Karpas-422 (cell line): ENCODE measurements at regions not wholly inside any gene's neighbourhood (a gene's known extent, or its start where the extent isn't known, plus 50 kb on each side); places are given as distances from the start of the nearest gene placed in this dataset.
"Not testable (repeated sequence)": the region's sequence is repeated elsewhere in the genome, so short reads cannot be mapped to it uniquely, and the experiment has no call there.

Source experiments
- DNase-seq: peaks from one replicate; pipeline ENCODE4 v3.0.0-alpha.2; 2015
- H2AFZ ChIP-seq: fragments of 200-600 bp; sonication (generic); 2 replicates; pipeline ENCODE4 v1.6.1; 2014; ENCODE audit warnings: antibody characterized with exemption, low read length, mixed read lengths
- H3K27ac ChIP-seq: fragments of 200-600 bp; sonication (generic); 2 replicates; pipeline ENCODE4 v1.5.1; 2014; ENCODE audit warnings: mild to moderate bottlenecking, low read length, moderate library complexity
- H3K27me3 ChIP-seq: fragments of 200-600 bp; sonication (generic); 2 replicates; pipeline ENCODE4 v1.6.1; 2014; ENCODE audit warnings: low read length, mixed read lengths
- H3K36me3 ChIP-seq: fragments of 200-600 bp; sonication (generic); 2 replicates; pipeline ENCODE4 v1.6.1; 2014; ENCODE audit warnings: low read length, mixed read lengths; ENCODE audit not compliant: insufficient read depth
- H3K4me1 ChIP-seq: fragments of 200-600 bp; sonication (generic); 2 replicates; pipeline ENCODE4 v1.6.1; 2014; ENCODE audit warnings: mild to moderate bottlenecking, low read length, mixed read lengths
- H3K4me2 ChIP-seq: fragments of 200-600 bp; sonication (generic); 2 replicates; pipeline ENCODE4 v1.6.1; 2014; ENCODE audit warnings: low read length, low read depth, mild to moderate bottlenecking; ENCODE audit not compliant: poor library complexity, severe bottlenecking
- H3K4me3 ChIP-seq: fragments of 200-600 bp; sonication (generic); 2 replicates; pipeline ENCODE4 v1.5.1; 2014; ENCODE audit warnings: mild to moderate bottlenecking, antibody characterized with exemption, low read length, mixed read lengths
- H3K79me2 ChIP-seq: fragments of 200-600 bp; sonication (generic); 2 replicates; pipeline ENCODE4 v1.6.1; 2014; ENCODE audit warnings: mild to moderate bottlenecking, low read length, mixed read lengths
- H3K9ac ChIP-seq: fragments of 200-600 bp; sonication (generic); 2 replicates; pipeline ENCODE4 v1.6.0; 2014; ENCODE audit warnings: low read length
- H3K9me2 ChIP-seq: fragments of 200-600 bp; sonication (generic), shearing (Covaris generic); replicated peaks from 2 replicates; pipeline ENCODE4 v1.6.0; 2014; ENCODE audit warnings: mild to moderate bottlenecking, low read length, moderate library complexity; ENCODE audit not compliant: insufficient read depth
- H3K9me3 ChIP-seq: fragments of 300-700, 200-600 bp; sonication (generic); 2 replicates; pipeline ENCODE4 v1.6.1; 2014; ENCODE audit warnings: low read length, mixed read lengths
- H4K20me1 ChIP-seq: fragments of 200-600 bp; sonication (generic); 2 replicates; pipeline ENCODE4 v1.6.1; 2014; ENCODE audit warnings: mild to moderate bottlenecking, antibody characterized with exemption, low read length, low read depth; ENCODE audit not compliant: insufficient read depth

- not testable (repeated sequence) for H3K36me3 ChIP-seq, H3K9me2 ChIP-seq
Observed at GRCh38 chr16:88258141-88258540, 124.6 kb upstream of the ZNF469 start.

GRCh38 chr16:88258764-88259525 is 123.8 kb upstream of the ZNF469 start:
- not testable (repeated sequence) for H3K79me2 ChIP-seq, H3K9me3 ChIP-seq, DNase-seq, H3K27ac ChIP-seq, H3K27me3 ChIP-seq, H4K20me1 ChIP-seq, H3K4me3 ChIP-seq, H3K9ac ChIP-seq, H3K4me2 ChIP-seq, H2AFZ ChIP-seq, H3K4me1 ChIP-seq, H3K36me3 ChIP-seq, H3K9me2 ChIP-seq

More at GRCh38 chr16:88258141-88258540, 124.6 kb upstream of the ZNF469 start:
- not testable (repeated sequence) for H3K4me1 ChIP-seq, H3K4me3 ChIP-seq, H3K9ac ChIP-seq, H3K9me3 ChIP-seq, DNase-seq, H2AFZ ChIP-seq, H3K4me2 ChIP-seq, H3K27me3 ChIP-seq, H3K27ac ChIP-seq, H3K79me2 ChIP-seq, H4K20me1 ChIP-seq

- not testable (repeated sequence) for H3K79me2 ChIP-seq, H3K9me3 ChIP-seq, H3K9ac ChIP-seq, H4K20me1 ChIP-seq, H3K4me2 ChIP-seq, H3K9me2 ChIP-seq, H3K4me3 ChIP-seq, H3K27me3 ChIP-seq, H3K36me3 ChIP-seq, DNase-seq, H2AFZ ChIP-seq, H3K4me1 ChIP-seq, H3K27ac ChIP-seq
Observed at GRCh38 chr16:88259538-88259937, 123.2 kb upstream of the ZNF469 start.

GRCh38 chr16:88260146-88260545 is 122.6 kb upstream of the ZNF469 start:
- not testable (repeated sequence) for H4K20me1 ChIP-seq, H3K9me2 ChIP-seq, H3K79me2 ChIP-seq

GRCh38 chr16:88260881-88261665 is 121.7 kb upstream of the ZNF469 start:
- H3K9me2 ChIP-seq, H4K20me1 ChIP-seq: not testable (repeated sequence)

More at GRCh38 chr16:88260146-88260545, 122.6 kb upstream of the ZNF469 start:
- not testable (repeated sequence) for H3K27me3 ChIP-seq, H3K9ac ChIP-seq, H3K9me3 ChIP-seq, H3K4me3 ChIP-seq, H2AFZ ChIP-seq, H3K27ac ChIP-seq, DNase-seq, H3K4me1 ChIP-seq, H3K4me2 ChIP-seq, H3K36me3 ChIP-seq

GRCh38 chr16:88261814-88262605 is 120.7 kb upstream of the ZNF469 start:
- not testable (repeated sequence) for H2AFZ ChIP-seq, DNase-seq, H3K79me2 ChIP-seq, H3K27me3 ChIP-seq, H4K20me1 ChIP-seq, H3K4me2 ChIP-seq, H3K9me2 ChIP-seq, H3K36me3 ChIP-seq, H3K4me3 ChIP-seq, H3K9me3 ChIP-seq, H3K27ac ChIP-seq, H3K4me1 ChIP-seq, H3K9ac ChIP-seq

More at GRCh38 chr16:88260881-88261665, 121.7 kb upstream of the ZNF469 start:
- H3K4me3 ChIP-seq, H3K9me3 ChIP-seq, H3K27ac ChIP-seq, H2AFZ ChIP-seq, H3K27me3 ChIP-seq, H3K4me2 ChIP-seq, H3K4me1 ChIP-seq, H3K9ac ChIP-seq, H3K36me3 ChIP-seq, H3K79me2 ChIP-seq, DNase-seq: not testable (repeated sequence)

GRCh38 chr16:88262858-88263563 is 119.7 kb upstream of the ZNF469 start:
- not testable (repeated sequence) for H3K36me3 ChIP-seq, H3K9me3 ChIP-seq, H3K9me2 ChIP-seq, H3K9ac ChIP-seq, H3K4me2 ChIP-seq, H3K27me3 ChIP-seq, H3K4me1 ChIP-seq, H2AFZ ChIP-seq, H3K27ac ChIP-seq, H3K4me3 ChIP-seq, DNase-seq, H4K20me1 ChIP-seq, H3K79me2 ChIP-seq
